WERI-Rb-1 (cell line): ENCODE measurements at regions not wholly inside any gene's neighbourhood (a gene's known extent, or its start where the extent isn't known, plus 50 kb on each side); places are given as distances from the start of the nearest gene placed in this dataset.

ENCODE experiments used
- DNase-seq: peaks from one replicate; pipeline ENCODE4 v3.0.0-alpha.2; 2020
- H3K27ac ChIP-seq: fragments of 250-450 bp; sonication (Bioruptor Pico); 2 replicates; pipeline ENCODE4 v1.5.1; 2020; ENCODE audit warnings: mild to moderate bottlenecking, moderate library complexity
- H3K27me3 ChIP-seq: fragments of 250-450 bp; sonication (Bioruptor Pico); 2 replicates; pipeline ENCODE4 v1.5.1; 2021; ENCODE audit warnings: mild to moderate bottlenecking, low read depth, moderate library complexity; ENCODE audit not compliant: insufficient read depth, severe bottlenecking
- H3K36me3 ChIP-seq: fragments of 250-450 bp; sonication (Bioruptor Pico); 2 replicates; pipeline ENCODE4 v1.5.1; 2020; ENCODE audit warnings: mild to moderate bottlenecking, moderate library complexity
- H3K4me3 ChIP-seq: 2 replicates; pipeline ENCODE4 v1.5.1; 2011; ENCODE audit warnings: low read depth, mild to moderate bottlenecking, control low read depth, low read length
- H3K9me3 ChIP-seq: fragments of 250-450 bp; sonication (Bioruptor Pico); 2 replicates; pipeline ENCODE4 v1.5.1; 2021; ENCODE audit warnings: mild to moderate bottlenecking, moderate library complexity; ENCODE audit not compliant: severe bottlenecking
- CTCF ChIP-seq: IDR thresholded peaks from 2 replicates; pipeline ENCODE4 v1.5.1; 2011; ENCODE audit warnings: low read depth, mild to moderate bottlenecking, control low read depth, inconsistent platforms, low read length

- Histone ChIP-seq H3K4me3 (no peak overlapping the region), H3K9me3 (no peaks in the 10 kb centered on the region), H3K27me3 (no peaks in the 10 kb centered on the region), H3K27ac (no peak overlapping the region), H3K36me3 (no peaks in the 10 kb centered on the region)
- DNase-seq = no peak
- no peak for TF ChIP-seq CTCF
Measured at GRCh38 chr2:57107353-57107752, 923.6 kb downstream of the CCDC85A start.

DNA sequence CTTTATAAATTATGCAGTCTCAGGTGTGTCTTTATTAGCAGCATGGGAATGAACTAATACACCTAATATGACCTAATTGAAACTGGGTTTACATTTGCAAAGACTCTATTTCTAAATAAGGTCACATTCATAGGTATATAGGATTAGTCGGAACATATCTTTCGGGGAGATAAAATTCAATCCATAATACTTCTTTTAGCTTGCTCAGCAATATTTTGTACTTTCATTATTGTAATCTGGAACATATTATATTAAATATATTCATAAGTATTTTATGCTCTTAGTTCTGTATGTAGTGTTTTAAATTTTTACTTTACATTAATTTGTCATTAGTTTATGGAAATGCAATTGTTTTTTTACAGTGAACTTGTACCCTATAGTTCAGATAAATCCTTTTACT lies 927.7 kb downstream of the CCDC85A start:
- H3K9me3 ChIP-seq = no peaks in the 10 kb centered on the region
- DNase-seq = no peak
- H3K4me3 ChIP-seq = no peak overlapping the region
- no peaks in the 10 kb centered on the region for H3K36me3 ChIP-seq
- no peak overlapping the region for H3K27ac ChIP-seq
- no peaks in the 10 kb centered on the region for H3K27me3 ChIP-seq
- TF ChIP-seq CTCF = no peak

- no peaks in the 10 kb centered on the region for H3K9me3 ChIP-seq
- no peak overlapping the region for H3K4me3 ChIP-seq
- no peak for DNase-seq
- H3K36me3 ChIP-seq = no peaks in the 10 kb centered on the region
- peaks cover 2% of the 10 kb centered on the region for H3K27me3 ChIP-seq
- no peak overlapping the region for H3K27ac ChIP-seq
- no peak for TF ChIP-seq CTCF
Measured at GRCh38 chr2:57119141-57119540, 927.5 kb upstream of the VRK2 start.

- Histone ChIP-seq H3K27me3 (no peaks in the 10 kb centered on the region), H3K36me3 (no peaks in the 10 kb centered on the region), H3K9me3 (no peaks in the 10 kb centered on the region), H3K4me3 (no peak overlapping the region), H3K27ac (no peak overlapping the region)
- no peak for DNase-seq
- no peak for TF ChIP-seq CTCF
Measured at GRCh38 chr2:57126410-57126809, 920.2 kb upstream of the VRK2 start.

DNA sequence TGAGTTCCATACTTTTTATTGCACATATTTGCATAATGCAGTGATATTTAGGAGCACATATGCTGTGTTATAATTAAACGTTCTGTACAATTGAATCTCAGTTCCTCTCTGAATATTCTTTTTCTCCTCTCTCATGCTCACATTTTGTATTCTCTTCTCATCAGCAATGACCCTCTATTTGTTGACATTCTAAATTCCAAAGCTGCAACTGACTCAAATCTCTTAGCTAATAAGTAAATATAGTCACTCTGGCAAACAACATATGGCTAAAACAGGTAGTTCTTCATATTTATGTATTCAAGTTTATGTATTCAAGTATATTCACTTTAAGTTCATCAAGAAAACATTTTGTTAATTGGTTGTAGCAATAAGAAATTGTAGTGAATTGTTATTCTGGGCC lies 907.4 kb upstream of the VRK2 start:
- DNase-seq = no peak
- Histone ChIP-seq H3K27me3 (peaks cover 2% of the 10 kb centered on the region), H3K4me3 (no peak overlapping the region), H3K9me3 (no peaks in the 10 kb centered on the region), H3K27ac (no peak overlapping the region), H3K36me3 (no peaks in the 10 kb centered on the region)
- TF ChIP-seq CTCF = no peak

DNA sequence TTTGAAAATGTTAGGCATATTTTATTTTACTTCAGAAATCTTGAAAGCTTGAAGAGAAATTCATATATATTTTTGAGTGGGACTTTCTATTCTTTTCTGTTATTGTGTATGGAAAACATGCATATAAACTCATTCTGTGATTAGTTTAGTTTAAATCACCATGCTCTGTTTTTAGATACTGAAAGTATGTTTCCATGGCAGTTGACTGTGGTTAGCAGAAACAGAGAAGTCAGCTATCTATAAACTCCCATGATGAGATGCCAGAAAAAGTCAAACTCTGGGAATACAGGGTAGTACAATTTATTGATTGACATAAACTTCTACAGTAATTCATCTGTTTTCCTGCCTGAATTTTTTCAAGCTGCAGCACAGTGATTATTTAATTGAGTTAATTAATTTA lies 905.3 kb upstream of the VRK2 start:
- Histone ChIP-seq H3K36me3 (no peaks in the 10 kb centered on the region), H3K9me3 (no peaks in the 10 kb centered on the region), H3K27ac (no peak overlapping the region), H3K27me3 (peaks cover 2% of the 10 kb centered on the region), H3K4me3 (no peak overlapping the region)
- TF ChIP-seq CTCF = no peak
- no peak for DNase-seq
